Transverse colon (tissue), 3 donors: ENCODE measurements at regions not wholly inside any gene's neighbourhood (a gene's known extent, or its start where the extent isn't known, plus 50 kb on each side); places are given as distances from the start of the nearest gene placed in this dataset.

Experiments used
- POLR2A ChIP-seq: fragments of 450-650 bp; IDR thresholded peaks from one replicate; pipeline ENCODE4 v1.6.1; 2016; ENCODE audit warnings: antibody characterized with exemption, mild to moderate bottlenecking, moderate library complexity
- POLR2AphosphoS5 ChIP-seq, 3 donors: sonication (generic); formaldehyde crosslinking; IDR thresholded peaks; one replicate each; pipeline ENCODE4 v1.6.1; 2016; ENCODE audit warnings: antibody characterized with exemption in 3 of 3

DNA sequence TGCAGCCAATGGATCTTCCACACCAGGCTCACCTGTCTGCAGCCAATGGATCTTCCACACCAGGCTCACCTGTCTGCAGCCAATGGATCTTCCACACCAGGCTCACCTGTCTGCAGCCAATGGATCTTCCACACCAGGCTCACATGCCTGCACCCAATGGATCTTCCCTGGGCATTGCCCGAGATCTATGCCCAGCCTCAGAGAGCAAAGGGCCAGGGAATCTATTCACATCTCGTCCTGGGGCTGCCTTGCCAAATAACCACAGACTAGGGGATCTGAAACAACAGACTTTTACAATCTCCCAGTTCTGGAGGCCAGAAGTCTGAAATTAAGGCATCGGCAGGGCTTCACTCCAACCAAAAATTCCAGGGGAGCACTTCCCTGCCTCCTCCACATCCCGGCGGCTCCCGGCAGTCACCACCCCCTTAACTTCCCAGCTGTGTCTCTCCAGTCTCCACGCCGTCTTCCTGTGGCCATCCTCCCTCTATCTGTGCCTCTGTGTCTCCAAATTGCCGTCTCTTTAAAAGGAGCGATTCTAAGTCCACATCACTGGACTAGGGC is 92.4 kb upstream of the PPP2R2D start:
- TF ChIP-seq POLR2A (no peak), POLR2AphosphoS5 (IDR thresholded peaks at IDR 0.05) (no peak)
